ENCODE measurements at regions not wholly inside any gene's neighbourhood (a gene's known extent, or its start where the extent isn't known, plus 50 kb on each side); places are given as distances from the start of the nearest gene placed in this dataset.

GRCh38 chr6:147029923-147030322 lies 174.3 kb upstream of the STXBP5 start:
- no peak for DNase-seq (ENCODE audit: low spot score)
- in situ Hi-C loops (cut with MboI; ENCODE audit: low pct_unique_long_range_greater_than_20kb, low sequenced_read_pairs, unreplicated experiment), result no loop called here
- TF ChIP-seq, protein P1, sequence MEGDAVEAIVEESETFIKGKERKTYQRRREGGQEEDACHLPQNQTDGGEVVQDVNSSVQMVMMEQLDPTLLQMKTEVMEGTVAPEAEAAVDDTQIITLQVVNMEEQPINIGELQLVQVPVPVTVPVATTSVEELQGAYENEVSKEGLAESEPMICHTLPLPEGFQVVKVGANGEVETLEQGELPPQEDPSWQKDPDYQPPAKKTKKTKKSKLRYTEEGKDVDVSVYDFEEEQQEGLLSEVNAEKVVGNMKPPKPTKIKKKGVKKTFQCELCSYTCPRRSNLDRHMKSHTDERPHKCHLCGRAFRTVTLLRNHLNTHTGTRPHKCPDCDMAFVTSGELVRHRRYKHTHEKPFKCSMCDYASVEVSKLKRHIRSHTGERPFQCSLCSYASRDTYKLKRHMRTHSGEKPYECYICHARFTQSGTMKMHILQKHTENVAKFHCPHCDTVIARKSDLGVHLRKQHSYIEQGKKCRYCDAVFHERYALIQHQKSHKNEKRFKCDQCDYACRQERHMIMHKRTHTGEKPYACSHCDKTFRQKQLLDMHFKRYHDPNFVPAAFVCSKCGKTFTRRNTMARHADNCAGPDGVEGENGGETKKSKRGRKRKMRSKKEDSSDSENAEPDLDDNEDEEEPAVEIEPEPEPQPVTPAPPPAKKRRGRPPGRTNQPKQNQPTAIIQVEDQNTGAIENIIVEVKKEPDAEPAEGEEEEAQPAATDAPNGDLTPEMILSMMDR (IDR thresholded peaks at IDR 0.05; ENCODE audit: extremely low read depth, insufficient read depth, missing control alignments), result no peak

- in situ Hi-C loops (cut with MboI; ENCODE audit: low pct_unique_long_range_greater_than_20kb, low sequenced_read_pairs, unreplicated experiment), result no loop called here
- no peak for DNase-seq (ENCODE audit: low spot score)
- TF ChIP-seq, protein P1 (IDR thresholded peaks at IDR 0.05; ENCODE audit: extremely low read depth, insufficient read depth, missing control alignments), result no peak
These were observed 170.9 kb upstream of the STXBP5 start for GRCh38 chr6:147033267-147033666.

DNA sequence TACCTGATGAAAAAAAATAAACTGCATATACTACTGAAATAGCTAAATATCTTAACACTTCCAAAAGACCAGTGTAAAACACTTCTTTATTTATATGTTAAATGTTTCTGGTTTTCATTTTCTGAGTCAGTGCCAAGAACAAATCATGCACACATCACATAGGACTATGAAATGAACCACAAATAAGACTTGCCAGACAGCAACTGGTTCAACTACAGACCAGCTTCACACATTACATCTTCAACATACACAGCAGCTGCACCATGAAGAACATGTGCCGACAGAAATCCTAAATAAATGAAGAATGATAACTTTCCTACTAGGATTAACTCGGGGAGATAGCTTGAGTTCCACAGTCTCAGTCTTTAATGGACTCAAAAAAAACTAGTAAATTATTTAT lies 168.3 kb upstream of the STXBP5 start:
- TF ChIP-seq, protein P1 (IDR thresholded peaks at IDR 0.05; ENCODE audit: extremely low read depth, insufficient read depth, missing control alignments), result no peak
- no peak for DNase-seq (ENCODE audit: low spot score)
- in situ Hi-C loops (cut with MboI; ENCODE audit: low pct_unique_long_range_greater_than_20kb, low sequenced_read_pairs, unreplicated experiment), result no loop called here

GRCh38 chr6:147037881-147038280 lies 166.3 kb upstream of the STXBP5 start:
- TF ChIP-seq, protein P1 (IDR thresholded peaks at IDR 0.05; ENCODE audit: extremely low read depth, insufficient read depth, missing control alignments), result no peak
- in situ Hi-C loops (cut with MboI; ENCODE audit: low pct_unique_long_range_greater_than_20kb, low sequenced_read_pairs, unreplicated experiment), result no loop called here
- no peak for DNase-seq (ENCODE audit: low spot score)

- in situ Hi-C loops (cut with MboI; ENCODE audit: low pct_unique_long_range_greater_than_20kb, low sequenced_read_pairs, unreplicated experiment), result no loop called here
These were observed 163.9 kb upstream of the STXBP5 start for GRCh38 chr6:147040121-147040910.

DNA sequence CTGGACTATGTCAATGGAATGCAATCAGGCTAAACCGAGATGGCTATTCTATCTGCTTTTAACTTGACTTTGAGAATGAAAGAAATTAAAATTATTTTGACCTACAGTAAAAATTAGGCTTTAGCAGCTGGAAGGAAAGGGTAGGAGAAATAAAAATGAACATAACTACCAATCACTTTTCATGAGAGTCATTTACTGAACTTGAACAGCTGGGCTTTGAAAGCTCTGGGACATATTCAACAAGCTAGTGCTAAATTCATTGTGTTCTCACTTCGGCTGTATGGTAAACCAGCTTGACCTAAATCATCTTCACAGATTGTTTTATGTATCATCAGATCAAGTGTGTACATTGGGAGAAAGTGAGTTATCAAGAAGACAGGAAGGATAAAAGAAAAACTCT lies 161.5 kb upstream of the STXBP5 start:
- TF ChIP-seq, protein P1 (IDR thresholded peaks at IDR 0.05; ENCODE audit: extremely low read depth, insufficient read depth, missing control alignments), result no peak
- in situ Hi-C loops (cut with MboI; ENCODE audit: low pct_unique_long_range_greater_than_20kb, low sequenced_read_pairs, unreplicated experiment), result no loop called here
- DNase-seq (ENCODE audit: low spot score), result no peak

More at GRCh38 chr6:147040121-147040910, 163.9 kb upstream of the STXBP5 start:
- no peak for DNase-seq (ENCODE audit: low spot score)
- TF ChIP-seq, protein P1 (IDR thresholded peaks at IDR 0.05; ENCODE audit: extremely low read depth, insufficient read depth, missing control alignments), result no peak
